ENCODE measurements at regions not wholly inside any gene's neighbourhood (a gene's known extent, or its start where the extent isn't known, plus 50 kb on each side); places are given as distances from the start of the nearest gene placed in this dataset.

DNA sequence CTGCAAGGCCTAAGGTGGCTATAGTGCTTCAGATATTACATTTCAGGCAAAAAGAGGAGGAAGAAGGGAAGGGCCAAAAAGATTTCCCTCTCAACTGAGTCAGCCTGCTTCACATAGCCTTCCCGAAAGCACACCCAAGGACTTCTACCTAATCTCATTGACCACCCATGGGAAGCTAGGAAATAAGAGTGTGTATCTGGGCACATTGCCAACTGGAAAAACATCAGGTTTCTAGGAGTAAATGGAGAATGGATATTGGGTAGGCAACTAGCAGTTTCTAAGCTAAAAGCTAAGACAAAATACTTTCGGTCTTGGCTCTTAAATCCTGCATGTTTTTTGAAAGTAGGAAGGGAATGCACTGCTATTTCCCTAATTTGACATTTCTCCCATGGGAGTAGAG, 221.7 kb upstream of the GRIP1 start:
- TF ChIP-seq POLR2A (IDR thresholded peaks at IDR 0.05): no peak
- TF ChIP-seq CTCF (IDR thresholded peaks at IDR 0.05): no peak

Measured in tibial nerve (tissue), 3 donors.